ENCODE measurements at regions not wholly inside any gene's neighbourhood (a gene's known extent, or its start where the extent isn't known, plus 50 kb on each side); places are given as distances from the start of the nearest gene placed in this dataset.

DNA sequence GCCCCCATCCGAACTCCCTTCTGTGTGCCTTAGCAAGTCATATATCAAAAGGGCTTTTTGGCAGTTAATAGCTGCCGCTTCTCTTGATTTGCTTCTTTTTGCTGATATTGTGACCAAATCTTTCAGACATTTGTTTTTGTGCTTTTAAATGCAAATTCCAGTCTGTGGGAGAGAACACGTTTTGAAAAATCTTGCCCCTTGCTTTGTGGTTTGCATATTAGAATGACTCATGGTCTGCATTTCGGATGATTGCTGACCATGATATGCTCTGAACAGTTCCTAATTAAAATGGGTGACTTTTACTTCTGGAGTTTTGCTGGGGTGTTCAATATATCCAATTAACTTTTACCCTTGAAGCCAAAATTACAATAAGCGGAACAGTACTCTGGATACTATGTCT is 58.2 kb upstream of the ST6GAL2 start:
- TF ChIP-seq SMC3 (conservative IDR thresholded peaks at IDR 0.05; ENCODE audit: poor library complexity), result no peak
- no peak for TF ChIP-seq POLR2AphosphoS5 (IDR thresholded peaks at IDR 0.05)
- no peak for TF ChIP-seq EZH2 (IDR thresholded peaks at IDR 0.05; ENCODE audit: borderline replicate concordance, insufficient read depth, low read length, poor library complexity, severe bottlenecking)
- TF ChIP-seq, protein P1, sequence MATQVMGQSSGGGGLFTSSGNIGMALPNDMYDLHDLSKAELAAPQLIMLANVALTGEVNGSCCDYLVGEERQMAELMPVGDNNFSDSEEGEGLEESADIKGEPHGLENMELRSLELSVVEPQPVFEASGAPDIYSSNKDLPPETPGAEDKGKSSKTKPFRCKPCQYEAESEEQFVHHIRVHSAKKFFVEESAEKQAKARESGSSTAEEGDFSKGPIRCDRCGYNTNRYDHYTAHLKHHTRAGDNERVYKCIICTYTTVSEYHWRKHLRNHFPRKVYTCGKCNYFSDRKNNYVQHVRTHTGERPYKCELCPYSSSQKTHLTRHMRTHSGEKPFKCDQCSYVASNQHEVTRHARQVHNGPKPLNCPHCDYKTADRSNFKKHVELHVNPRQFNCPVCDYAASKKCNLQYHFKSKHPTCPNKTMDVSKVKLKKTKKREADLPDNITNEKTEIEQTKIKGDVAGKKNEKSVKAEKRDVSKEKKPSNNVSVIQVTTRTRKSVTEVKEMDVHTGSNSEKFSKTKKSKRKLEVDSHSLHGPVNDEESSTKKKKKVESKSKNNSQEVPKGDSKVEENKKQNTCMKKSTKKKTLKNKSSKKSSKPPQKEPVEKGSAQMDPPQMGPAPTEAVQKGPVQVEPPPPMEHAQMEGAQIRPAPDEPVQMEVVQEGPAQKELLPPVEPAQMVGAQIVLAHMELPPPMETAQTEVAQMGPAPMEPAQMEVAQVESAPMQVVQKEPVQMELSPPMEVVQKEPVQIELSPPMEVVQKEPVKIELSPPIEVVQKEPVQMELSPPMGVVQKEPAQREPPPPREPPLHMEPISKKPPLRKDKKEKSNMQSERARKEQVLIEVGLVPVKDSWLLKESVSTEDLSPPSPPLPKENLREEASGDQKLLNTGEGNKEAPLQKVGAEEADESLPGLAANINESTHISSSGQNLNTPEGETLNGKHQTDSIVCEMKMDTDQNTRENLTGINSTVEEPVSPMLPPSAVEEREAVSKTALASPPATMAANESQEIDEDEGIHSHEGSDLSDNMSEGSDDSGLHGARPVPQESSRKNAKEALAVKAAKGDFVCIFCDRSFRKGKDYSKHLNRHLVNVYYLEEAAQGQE (IDR thresholded peaks at IDR 0.05; ENCODE audit: borderline replicate concordance), result no peak
- TF ChIP-seq, protein P2, sequence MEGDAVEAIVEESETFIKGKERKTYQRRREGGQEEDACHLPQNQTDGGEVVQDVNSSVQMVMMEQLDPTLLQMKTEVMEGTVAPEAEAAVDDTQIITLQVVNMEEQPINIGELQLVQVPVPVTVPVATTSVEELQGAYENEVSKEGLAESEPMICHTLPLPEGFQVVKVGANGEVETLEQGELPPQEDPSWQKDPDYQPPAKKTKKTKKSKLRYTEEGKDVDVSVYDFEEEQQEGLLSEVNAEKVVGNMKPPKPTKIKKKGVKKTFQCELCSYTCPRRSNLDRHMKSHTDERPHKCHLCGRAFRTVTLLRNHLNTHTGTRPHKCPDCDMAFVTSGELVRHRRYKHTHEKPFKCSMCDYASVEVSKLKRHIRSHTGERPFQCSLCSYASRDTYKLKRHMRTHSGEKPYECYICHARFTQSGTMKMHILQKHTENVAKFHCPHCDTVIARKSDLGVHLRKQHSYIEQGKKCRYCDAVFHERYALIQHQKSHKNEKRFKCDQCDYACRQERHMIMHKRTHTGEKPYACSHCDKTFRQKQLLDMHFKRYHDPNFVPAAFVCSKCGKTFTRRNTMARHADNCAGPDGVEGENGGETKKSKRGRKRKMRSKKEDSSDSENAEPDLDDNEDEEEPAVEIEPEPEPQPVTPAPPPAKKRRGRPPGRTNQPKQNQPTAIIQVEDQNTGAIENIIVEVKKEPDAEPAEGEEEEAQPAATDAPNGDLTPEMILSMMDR (IDR thresholded peaks at IDR 0.05; ENCODE audit: poor library complexity, severe bottlenecking), result no peak
- no peak for TF ChIP-seq EP300 (conservative IDR thresholded peaks at IDR 0.05; ENCODE audit: poor library complexity, severe bottlenecking)
- TF ChIP-seq TAF1 (IDR thresholded peaks at IDR 0.05; ENCODE audit: low read depth), result no peak
- no peak for TF ChIP-seq RAD21 (conservative IDR thresholded peaks at IDR 0.05)
- no peak for TF ChIP-seq MXI1 (conservative IDR thresholded peaks at IDR 0.05; ENCODE audit: poor library complexity, severe bottlenecking)
- Histone ChIP-seq H3K4me3 (ENCODE audit: low read length) (no peak overlapping the region), H2AFZ (ENCODE audit: low read depth, low read length) (no peak overlapping the region), H3K9ac (ENCODE audit: low read length) (no peak overlapping the region), H3K27me3 (ENCODE audit: insufficient read depth, low read depth, low read length) (no peaks in the 10 kb centered on the region), H3K36me3 (ENCODE audit: insufficient read depth, low read length) (no peaks in the 10 kb centered on the region), H4K20me1 (ENCODE audit: insufficient read depth) (no peaks in the 10 kb centered on the region), H3F3A (ENCODE audit: insufficient read depth, low read length, poor library complexity, severe bottlenecking) (no peaks in the 10 kb centered on the region), H3K4me2 (ENCODE audit: low read length) (no peak overlapping the region), H3K79me2 (replicated peaks; ENCODE audit: insufficient read depth, low read length) (no peaks in the 10 kb centered on the region), H3K27ac (ENCODE audit: low read length) (no peak overlapping the region), H3K9me2 (ENCODE audit: insufficient read depth, low read length) (no peaks in the 10 kb centered on the region), H3K9me3 (ENCODE audit: low read length) (no peaks in the 10 kb centered on the region)

DNA sequence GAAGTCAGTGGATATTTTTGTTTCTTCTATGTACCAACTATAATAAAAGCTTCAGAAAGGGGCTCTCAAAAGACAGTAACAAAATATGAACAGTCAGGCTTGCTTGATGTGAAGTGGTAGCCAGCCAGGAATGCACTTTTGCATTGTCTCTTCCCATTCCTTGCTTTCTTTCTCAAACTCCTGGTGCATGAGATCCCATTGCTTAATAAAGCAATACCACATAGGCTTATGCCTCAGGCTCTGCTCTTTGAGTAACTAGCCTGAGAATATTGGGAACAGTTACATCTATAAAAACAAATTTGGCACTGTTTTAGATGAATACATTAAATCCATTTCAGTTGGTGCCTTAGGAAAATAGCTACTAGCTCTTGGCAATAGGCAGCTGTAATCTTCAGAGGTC is 62.6 kb upstream of the ST6GAL2 start:
- H3K9me2 ChIP-seq (ENCODE audit: insufficient read depth, low read length), result no peaks in the 10 kb centered on the region
- no peaks in the 10 kb centered on the region for H3K36me3 ChIP-seq (ENCODE audit: insufficient read depth, low read length)
- no peaks in the 10 kb centered on the region for H3K9me3 ChIP-seq (ENCODE audit: low read length)
- H3K4me3 ChIP-seq (ENCODE audit: low read length), result no peak overlapping the region
- H2AFZ ChIP-seq (ENCODE audit: low read depth, low read length), result no peak overlapping the region
- H3K27me3 ChIP-seq (ENCODE audit: insufficient read depth, low read depth, low read length), result no peaks in the 10 kb centered on the region
- H4K20me1 ChIP-seq (ENCODE audit: insufficient read depth), result no peaks in the 10 kb centered on the region
- no peaks in the 10 kb centered on the region for H3F3A ChIP-seq (ENCODE audit: insufficient read depth, low read length, poor library complexity, severe bottlenecking)
- no peaks in the 10 kb centered on the region for H3K79me2 ChIP-seq (replicated peaks; ENCODE audit: insufficient read depth, low read length)
- TF ChIP-seq TAF1 (IDR thresholded peaks at IDR 0.05; ENCODE audit: low read depth) (no peak), EZH2 (IDR thresholded peaks at IDR 0.05; ENCODE audit: borderline replicate concordance, insufficient read depth, low read length, poor library complexity, severe bottlenecking) (no peak), SMC3 (conservative IDR thresholded peaks at IDR 0.05; ENCODE audit: poor library complexity) (no peak), POLR2AphosphoS5 (IDR thresholded peaks at IDR 0.05) (no peak), MXI1 (conservative IDR thresholded peaks at IDR 0.05; ENCODE audit: poor library complexity, severe bottlenecking) (no peak), EP300 (conservative IDR thresholded peaks at IDR 0.05; ENCODE audit: poor library complexity, severe bottlenecking) (no peak), RAD21 (conservative IDR thresholded peaks at IDR 0.05) (no peak)
- TF ChIP-seq, protein P1 (IDR thresholded peaks at IDR 0.05; ENCODE audit: borderline replicate concordance), result no peak
- TF ChIP-seq, protein P2 (IDR thresholded peaks at IDR 0.05; ENCODE audit: poor library complexity, severe bottlenecking), result no peak
- no peak overlapping the region for H3K27ac ChIP-seq (ENCODE audit: low read length)
- no peak overlapping the region for H3K9ac ChIP-seq (ENCODE audit: low read length)
- no peak overlapping the region for H3K4me2 ChIP-seq (ENCODE audit: low read length)
